GM19351 (cell line): ENCODE measurements at regions not wholly inside any gene's neighbourhood (a gene's known extent, or its start where the extent isn't known, plus 50 kb on each side); places are given as distances from the start of the nearest gene placed in this dataset.
"Not testable (repeated sequence)": the region's sequence is repeated elsewhere in the genome, so short reads cannot be mapped to it uniquely, and the experiment has no call there.

ENCODE experiments used
- ATAC-seq: cut with Tn5 transposase; IDR thresholded peaks from one replicate; pipeline ENCODE4 v1.9.1; 2021; ENCODE audit warnings: mild to moderate bottlenecking, moderate library complexity; ENCODE audit not compliant: unreplicated experiment

DNA sequence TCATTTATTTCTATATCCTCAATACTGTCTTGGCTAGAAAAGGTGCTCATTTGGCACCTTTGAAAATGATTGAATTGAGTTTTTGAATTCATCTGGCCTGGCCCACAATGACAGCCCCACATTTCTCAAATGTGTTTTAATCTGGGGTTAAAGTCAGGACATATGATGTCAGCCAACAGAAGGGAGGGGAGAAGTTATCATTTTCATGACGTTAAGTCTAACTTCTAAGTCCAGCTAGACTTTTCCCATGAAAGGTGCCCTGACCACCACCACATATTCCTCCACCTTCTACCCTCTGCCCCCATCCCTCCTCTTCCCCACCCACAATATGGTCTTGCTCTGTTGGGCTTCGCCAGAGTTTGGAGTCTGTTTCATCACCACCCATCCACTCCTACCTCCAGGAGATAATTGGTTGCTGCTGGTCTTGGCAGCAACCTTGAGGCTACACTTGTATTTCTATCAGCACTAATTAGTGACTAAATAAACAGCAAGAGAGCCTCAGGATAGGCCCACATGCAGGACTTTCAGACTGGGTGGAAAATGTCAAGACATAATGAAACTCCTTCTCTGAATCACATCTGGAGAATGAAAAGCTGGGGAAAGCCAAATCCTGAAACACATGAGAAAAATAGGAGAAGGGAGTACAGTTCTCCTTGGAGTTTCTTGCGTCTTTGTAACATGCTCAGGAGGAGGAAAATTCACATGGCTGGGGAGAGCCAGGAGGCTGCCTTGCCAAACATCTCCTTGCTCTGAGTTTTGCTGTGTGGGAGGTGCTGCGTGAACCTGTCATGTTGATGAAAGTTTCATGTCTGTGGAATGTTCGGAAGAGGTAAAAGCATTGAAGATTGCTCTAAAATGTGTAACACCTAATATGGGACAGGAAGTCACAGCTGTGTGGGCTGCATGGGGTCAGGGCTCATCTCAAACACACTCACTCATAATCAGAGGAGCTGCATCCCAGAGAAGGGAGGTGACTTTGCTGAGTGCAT, 544.7 kb upstream of the KLF4 start:
- ATAC-seq = no peak

DNA sequence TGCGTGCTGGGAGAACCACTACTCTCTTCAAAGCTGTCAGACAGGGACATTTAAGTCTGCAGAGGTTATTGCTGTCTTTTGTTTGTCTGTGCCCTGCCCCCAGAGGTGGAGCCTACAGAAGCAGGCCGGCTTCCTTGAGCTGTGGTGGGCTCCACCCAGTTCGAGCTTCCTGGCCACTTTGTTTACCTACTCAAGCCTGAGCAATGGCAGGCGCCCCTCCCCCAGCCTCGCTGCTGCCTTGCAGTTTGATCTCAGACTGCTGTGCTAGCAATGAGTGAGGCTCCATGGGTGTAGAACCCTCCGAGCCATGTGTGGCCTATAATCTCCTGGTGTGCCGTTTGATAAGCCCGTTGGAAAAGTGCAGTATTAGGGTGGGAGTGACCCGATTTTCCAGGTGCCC, 542.5 kb upstream of the KLF4 start:
- ATAC-seq = not testable (repeated sequence)

DNA sequence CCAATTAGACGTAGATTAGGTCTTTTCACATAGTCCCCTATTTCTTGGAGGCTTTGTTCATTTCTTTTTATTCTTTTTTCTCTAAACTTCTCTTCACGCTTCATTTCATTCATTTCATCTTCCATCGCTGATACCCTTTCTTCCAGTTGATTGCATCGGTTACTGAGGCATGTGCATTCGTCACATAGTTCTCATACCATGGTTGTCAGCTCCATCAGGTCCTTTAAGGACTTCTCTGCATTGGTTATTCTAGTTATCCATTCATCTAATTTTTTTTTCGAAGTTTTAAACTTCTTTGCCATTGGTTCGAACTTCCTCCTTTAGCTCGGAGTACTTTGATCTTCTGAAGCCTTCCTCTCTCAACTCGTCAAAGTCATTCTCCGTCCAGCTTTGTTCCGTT, 541.7 kb upstream of the KLF4 start:
- not testable (repeated sequence) for ATAC-seq

DNA sequence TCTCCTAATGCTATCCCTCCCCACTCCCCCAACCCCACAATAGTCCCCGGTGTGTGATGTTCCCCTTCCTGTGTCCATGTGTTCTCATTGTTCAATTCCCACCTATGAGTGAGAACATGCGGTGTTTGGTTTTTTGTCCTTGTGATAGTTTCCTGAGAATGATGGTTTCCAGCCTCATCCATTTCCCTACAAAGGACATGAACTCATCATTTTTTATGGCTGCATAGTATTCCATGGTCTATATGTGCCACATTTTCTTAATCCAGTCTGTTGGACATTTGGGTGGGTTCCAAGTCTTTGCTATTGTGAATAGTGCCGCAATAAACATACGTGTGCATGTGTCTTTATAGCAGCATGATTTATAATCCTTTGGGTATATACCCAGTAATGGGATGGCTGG, 537.1 kb upstream of the KLF4 start:
- ATAC-seq = not testable (repeated sequence)

DNA sequence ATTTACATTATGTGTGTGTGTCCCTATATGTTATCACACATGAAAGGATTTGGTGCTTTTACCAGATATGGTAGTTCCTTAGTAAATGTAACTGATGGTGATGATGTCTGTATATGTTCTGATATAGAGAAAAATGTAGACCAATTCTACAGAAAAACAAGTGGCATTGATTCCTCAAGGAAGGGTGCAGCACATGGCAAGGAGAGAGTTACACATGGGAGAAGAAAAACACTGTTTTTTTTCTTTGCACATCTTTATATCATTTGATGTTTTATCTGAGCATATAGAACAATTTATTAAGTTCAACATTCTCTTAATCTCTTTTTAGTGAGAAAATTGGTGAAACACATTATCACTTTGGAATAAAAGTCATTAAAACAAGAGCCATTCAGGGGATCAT, 535.0 kb upstream of the KLF4 start:
- ATAC-seq = no peak

DNA sequence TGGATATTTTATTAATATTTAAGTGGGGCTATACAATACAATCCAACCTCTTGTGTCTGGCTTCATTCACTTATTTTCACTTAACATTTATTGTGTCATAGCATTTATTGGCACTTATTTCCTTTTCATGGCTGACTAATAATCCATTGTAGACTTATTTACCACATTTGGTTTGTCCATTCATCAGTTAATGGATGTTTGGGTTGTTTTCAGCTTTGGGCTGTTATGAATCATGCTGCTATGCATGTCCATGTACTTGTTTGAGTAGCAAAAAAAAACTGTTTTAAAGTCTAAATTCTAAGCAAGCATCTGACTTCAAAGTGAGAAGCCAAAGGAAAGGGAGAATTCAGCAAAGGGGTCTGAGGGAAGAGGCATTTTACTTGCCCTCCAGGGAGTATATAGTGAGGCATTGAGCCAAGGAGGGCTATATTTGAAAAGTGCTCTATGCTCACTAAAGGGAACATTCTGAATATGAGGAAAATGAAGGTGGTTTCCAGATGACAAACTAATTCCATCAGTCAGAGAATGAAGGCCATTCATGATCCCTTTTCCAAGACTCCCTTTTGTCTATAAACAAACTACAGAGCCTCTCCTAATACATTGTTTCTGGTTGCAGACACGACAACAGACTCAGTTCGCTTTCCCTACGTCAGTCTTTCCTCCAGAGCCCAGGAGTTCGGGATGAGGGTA, 532.8 kb upstream of the KLF4 start:
- no peak for ATAC-seq

DNA sequence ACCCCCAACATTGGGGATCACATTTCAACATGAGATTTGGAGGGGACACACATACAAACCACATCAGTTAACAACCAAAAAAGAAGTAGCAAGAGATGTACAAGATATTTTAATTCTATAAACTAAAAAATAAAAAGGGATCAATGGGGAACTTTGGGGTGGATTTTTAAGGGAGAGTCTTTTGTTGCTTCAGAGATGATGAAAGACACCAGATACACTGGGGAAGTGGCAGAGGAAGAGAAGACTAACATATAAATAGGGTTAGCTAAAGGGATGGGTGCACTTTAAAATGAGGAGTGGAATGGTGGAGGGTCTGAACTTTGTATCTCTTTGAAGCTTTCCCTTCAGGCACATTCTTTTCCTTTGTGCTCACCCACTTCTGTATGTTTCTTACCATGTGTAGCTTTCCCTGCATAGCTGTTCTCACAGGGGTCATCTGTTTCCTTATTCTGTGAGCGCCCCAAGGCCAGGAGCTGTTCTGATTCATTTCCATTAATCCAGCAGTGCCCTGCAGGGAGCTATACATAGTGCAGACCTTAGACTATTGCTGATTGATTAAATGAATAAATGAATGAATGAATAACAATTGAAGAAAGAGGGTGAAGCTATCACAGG, 531.6 kb upstream of the KLF4 start:
- no peak for ATAC-seq

DNA sequence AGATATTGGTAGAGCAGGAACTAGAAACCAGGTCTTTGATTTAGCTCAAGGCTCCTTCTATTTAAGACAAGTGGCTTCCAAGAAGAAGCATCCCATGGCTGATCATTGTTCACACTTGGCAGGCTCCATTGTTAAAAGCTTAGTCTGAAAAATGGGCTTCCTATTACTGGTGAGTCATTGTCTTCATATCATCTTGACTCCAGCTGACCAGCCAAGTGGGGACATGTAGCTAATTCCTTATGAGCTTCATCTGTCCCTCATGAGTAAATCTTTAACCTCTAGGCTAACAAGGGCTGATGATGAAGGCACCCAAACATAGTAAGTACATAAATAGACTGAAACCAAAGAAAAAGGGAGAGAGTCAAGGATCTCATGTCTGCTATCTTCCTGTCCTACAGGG, 530.3 kb upstream of the KLF4 start:
- ATAC-seq = no peak

DNA sequence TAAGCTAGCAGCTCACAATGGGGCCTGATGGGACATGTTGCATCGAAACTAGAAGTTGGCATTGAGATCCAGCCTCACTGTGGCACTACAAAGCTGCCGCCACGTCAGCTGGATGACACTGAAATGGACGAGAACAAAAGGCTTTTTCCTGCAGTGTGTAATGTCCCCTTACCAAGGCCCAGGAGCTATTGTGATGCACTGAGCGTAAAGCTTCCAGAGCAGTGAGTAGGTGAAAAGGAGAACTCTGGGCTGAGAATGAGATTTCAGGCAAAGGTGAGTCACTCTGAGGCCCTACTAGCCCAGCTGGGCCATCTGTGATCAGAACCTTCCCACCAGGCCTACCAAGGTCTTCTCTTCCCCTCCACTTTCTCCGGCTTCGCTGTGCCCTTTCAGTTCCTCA, 528.1 kb upstream of the KLF4 start:
- no peak for ATAC-seq

DNA sequence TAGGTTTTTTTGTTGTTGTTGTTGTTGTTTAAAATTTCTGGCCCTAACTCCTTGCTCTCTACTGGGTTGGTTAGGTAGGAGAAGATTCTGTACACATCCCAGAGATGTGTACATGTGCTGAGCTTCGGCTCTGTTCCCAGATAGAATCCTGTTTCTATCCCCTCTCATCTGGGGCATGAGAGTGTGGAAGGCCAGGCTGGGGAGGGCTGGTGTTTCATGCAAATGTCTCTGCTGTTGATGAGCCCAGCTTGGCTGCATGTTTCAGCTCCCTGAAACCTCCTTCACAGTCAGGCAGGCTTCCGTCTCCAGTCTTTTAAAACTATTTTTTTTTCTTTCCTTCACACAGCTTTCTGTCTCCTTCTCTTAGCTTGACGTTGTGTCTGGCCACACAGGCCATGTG, 526.9 kb upstream of the KLF4 start:
- no peak for ATAC-seq

DNA sequence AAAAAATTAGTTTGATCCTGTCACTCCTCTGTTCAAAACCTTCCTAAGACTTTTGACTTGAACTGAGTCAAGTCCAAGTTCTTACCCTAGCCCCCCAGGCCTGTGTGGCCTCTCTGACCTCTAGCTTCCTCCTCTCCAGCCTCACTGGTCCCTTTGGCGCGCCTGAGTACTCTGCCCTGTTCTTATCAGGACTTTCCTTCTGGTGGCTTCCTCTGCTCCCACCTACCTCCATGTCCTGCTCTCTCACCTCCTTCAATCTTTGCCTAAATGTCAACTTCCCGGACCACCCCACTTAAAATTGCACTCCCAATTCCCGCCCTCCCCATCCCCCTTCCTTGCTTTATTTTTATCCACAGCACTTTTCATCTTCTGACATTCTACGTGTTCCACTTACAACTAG, 526.1 kb upstream of the KLF4 start:
- no peak for ATAC-seq

DNA sequence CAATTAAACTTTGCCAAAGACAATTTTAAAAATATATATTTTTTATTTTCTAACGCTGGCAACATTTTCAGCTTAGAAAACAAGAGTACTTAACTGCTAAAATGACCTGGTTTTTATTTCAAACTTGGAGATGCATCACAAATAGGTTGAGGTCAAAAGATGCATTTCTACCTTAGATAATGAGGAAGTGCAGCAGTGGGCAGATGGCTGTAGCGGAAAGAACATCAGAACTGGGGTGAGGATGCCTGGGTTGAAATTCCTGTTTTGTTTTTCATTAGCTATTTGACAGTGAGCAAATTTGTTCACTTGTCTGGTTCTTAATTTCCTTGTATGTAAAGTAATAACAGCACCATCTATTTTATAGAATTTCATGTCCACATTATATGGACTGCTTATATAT, 524.8 kb upstream of the KLF4 start:
- ATAC-seq = no peak

DNA sequence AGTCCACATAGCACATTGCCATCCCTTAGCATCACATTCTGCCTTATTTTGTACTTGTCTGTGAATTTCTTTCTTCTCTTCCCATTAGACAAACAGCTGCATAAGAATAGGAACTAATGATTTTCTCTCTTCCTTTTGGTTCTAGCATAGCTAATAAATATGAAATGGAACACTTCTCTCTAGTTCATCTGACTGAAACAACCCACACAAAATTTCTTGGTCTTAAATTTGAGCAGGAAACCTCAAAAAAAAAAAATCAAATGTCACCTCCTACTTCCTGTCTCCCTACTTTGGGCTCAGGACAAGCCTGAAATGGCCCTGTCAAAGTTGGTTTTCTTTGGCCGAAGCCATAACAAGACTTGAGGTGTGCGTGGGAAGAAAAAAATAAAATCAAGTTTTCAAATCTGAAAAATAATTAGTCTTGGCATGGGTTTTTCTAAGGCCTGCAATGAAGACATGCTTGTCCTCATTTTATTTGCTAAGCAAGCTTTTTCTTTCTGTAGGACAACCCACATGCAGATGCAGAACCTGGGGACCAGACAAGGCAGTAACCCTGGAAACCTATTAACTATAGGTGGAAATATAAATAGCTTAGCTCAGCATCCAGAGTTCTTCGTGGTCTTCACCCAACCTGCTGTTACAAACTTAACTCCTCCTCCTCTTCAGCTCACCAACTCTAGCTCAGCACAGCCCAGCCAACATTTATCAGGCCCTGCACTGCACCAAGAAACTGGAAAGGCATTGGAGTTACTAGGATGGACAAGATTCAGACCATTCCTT, 523.5 kb upstream of the KLF4 start:
- peak; percentile 58 for ATAC-seq

DNA sequence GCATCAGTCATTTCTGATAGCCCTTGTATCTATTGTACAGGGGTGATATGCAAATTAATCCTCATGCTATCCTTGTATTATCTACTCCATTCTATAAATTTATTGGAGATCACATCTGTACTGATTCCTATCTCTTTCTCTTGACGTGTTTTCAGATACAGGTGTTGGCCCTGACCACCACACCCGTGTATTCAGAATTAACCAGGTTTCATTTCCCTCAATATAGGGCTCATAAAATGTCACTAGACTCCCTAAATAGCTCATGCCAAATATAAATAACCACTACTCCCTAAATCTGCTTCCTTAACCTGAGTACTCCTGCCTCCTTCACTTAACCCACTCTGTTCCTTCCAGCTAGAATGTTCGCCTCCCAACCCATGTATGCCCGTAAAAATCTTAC, 522.8 kb upstream of the KLF4 start:
- ATAC-seq = peak; percentile 40

DNA sequence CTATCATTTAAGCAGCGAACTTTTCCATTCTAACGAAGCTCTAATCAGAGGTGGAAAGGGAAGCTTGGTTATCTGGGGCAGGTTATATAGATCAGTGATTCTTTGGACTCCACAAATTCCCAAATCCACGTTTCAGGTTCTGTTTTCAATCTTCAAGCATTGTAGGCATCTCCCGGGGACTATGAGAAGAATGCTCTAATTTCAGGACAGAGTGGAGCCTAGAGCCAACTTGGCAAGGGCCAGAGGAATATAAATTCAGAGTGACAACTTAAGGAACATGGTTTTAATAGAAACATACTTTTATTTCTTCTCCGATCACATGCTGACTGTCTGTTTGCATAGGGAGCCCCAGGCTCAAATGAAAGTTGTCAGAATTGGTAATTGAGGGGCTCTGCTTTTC, 514.0 kb upstream of the KLF4 start:
- no peak for ATAC-seq

DNA sequence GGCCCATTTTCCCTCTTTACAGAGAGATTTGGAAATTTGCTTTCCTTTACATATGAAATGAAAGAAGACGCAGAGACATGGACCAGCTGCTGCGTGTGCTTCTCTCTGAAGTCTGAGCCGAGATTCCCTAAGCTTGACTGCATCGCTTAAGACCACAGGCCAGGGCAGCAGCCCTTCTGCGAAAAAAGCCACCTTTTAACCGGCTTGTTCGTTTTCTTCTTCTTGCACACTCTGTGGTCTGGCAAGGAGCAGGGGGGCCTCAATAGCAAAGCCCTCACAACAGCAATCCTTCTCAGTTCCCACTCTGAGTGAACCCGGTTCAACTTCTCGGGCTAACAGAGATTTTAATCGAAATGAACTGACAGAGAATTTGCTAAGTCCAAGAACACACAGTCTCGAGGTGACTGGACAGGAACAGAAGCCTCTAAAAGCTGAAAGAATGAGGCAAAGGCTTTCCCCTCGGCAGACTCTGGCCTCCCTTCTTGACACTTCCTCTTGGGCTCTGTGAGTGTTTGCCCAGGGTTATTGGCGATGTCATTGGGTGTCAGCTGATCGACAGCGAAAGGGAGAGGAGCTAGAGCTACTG, 512.9 kb upstream of the KLF4 start:
- no peak for ATAC-seq

DNA sequence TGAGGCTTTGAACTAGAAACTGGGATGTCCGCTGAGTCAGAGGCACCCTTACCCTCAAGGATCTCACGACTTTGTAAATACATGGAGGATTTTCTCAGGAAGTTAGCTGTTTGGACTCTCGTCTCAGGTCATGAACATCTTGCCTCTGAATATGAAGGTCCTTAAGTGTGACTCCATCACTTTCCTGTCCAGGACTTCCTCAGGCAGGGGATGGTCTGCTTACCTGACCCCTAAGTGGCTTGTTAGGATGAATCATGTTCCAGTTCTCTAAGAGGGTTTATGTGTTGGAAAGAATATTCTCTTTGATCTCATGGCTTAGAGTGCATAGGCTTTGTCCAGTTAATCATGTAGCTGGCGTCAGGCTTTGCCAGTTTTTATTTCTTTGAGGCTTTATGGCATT, 511.7 kb upstream of the KLF4 start:
- no peak for ATAC-seq

DNA sequence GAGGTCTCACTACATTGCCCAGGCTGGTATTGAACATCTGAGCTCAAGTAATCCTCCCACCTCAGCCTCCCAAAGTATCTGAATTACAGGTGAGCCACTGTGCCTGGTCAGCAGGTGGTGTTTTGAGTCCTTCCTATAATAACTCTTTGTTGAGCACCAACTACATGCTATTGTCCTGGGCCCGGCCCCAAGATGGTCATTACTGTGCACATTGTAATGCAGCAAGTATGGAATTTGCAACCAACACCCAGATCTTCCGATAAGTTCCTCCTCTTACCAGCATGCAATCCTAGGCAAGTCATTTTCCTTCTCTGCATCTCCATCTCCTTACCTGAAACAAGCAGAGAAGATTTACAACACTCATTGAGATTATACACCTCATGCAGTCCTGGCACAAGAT, 510.3 kb upstream of the KLF4 start:
- no peak for ATAC-seq

DNA sequence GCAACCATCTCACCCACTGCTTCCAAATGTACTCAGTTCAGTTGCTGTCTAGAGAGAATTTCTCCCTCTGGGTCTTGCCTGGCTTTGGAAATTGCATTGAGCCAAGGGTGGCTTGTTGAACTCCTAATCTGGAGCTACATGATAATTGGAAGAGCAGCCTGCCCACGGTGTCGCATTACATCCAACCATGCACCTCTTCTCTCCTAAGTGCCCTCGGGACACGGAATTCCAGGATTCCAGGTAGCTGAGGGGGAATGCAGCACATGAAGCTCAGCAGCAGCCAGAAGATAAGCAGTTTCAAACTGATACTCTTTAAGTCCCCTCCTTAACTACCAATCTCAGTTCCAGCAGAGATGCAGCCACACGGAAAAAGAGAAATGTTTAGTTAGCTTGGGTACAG, 509.4 kb upstream of the KLF4 start:
- ATAC-seq = no peak

DNA sequence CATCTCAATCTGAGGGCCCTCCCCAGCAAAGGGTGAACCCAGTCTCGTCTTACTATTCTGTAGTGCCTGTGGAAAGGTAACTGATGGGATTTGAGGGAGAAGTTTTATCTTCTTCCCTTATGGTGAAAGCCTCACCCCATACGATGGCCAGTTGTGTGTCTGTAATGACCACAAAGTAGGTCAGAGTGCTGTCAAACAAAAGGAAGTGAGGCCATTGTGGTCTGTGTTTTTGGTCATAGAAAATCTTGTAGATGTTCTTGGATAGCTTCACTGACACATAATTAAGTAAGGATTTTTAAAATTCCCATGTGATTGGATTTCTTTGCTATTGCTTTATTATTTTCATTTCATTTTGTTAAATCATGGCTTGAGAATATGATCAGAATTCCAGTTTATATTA, 505.1 kb upstream of the KLF4 start:
- ATAC-seq = no peak

DNA sequence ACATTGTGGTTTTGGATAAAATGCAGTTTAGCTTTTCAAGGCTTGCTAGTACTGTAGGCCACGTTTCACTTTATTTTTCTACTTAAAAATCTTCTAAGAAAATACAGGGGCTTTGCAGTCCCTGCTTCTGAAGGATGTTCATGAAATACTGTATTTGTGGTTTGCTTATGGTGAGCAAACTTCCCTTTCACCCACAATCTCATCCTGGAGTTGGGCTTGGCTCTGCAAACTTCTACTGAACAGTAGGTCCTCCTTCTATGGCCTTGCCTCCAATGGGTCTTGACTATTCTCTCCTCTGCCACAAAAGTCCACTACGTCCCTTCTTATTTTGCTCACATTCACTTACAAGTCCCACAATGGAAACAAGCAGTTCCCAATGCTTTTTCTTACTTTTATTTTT, 502.7 kb upstream of the KLF4 start:
- no peak for ATAC-seq
